ENCODE measurements at regions not wholly inside any gene's neighbourhood (a gene's known extent, or its start where the extent isn't known, plus 50 kb on each side); places are given as distances from the start of the nearest gene placed in this dataset.

DNA sequence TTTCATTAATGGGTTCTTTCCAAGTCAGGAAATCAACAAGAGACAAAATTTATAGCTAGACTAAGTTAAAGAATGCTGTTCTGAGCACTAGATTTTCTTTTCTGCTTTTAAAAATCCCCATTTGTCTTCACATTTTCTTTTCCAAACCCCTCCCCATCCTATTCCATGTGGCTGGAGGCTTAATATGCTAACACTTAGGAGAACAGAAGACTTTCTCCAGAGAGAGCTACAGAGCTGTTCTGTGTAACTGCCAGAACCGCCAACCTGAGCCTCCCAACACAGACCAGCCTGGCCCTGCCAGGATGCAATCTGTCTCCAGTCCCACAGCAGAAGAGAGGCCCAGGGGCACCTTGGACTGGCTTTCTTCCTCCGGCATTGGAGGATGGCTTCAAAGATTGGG is 264.1 kb downstream of the NDFIP2 start:
- TF ChIP-seq POLR2AphosphoS5 (IDR thresholded peaks at IDR 0.05), result no peak
- TF ChIP-seq, protein P1, sequence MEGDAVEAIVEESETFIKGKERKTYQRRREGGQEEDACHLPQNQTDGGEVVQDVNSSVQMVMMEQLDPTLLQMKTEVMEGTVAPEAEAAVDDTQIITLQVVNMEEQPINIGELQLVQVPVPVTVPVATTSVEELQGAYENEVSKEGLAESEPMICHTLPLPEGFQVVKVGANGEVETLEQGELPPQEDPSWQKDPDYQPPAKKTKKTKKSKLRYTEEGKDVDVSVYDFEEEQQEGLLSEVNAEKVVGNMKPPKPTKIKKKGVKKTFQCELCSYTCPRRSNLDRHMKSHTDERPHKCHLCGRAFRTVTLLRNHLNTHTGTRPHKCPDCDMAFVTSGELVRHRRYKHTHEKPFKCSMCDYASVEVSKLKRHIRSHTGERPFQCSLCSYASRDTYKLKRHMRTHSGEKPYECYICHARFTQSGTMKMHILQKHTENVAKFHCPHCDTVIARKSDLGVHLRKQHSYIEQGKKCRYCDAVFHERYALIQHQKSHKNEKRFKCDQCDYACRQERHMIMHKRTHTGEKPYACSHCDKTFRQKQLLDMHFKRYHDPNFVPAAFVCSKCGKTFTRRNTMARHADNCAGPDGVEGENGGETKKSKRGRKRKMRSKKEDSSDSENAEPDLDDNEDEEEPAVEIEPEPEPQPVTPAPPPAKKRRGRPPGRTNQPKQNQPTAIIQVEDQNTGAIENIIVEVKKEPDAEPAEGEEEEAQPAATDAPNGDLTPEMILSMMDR (IDR thresholded peaks at IDR 0.05), result no peak

All from transverse colon (tissue), 4 donors.